ENCODE measurements at regions not wholly inside any gene's neighbourhood (a gene's known extent, or its start where the extent isn't known, plus 50 kb on each side); places are given as distances from the start of the nearest gene placed in this dataset.

- TF ChIP-seq, protein P1, sequence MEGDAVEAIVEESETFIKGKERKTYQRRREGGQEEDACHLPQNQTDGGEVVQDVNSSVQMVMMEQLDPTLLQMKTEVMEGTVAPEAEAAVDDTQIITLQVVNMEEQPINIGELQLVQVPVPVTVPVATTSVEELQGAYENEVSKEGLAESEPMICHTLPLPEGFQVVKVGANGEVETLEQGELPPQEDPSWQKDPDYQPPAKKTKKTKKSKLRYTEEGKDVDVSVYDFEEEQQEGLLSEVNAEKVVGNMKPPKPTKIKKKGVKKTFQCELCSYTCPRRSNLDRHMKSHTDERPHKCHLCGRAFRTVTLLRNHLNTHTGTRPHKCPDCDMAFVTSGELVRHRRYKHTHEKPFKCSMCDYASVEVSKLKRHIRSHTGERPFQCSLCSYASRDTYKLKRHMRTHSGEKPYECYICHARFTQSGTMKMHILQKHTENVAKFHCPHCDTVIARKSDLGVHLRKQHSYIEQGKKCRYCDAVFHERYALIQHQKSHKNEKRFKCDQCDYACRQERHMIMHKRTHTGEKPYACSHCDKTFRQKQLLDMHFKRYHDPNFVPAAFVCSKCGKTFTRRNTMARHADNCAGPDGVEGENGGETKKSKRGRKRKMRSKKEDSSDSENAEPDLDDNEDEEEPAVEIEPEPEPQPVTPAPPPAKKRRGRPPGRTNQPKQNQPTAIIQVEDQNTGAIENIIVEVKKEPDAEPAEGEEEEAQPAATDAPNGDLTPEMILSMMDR (IDR thresholded peaks at IDR 0.05): peak; percentile 7 to 52 (median 42)
- TF ChIP-seq POLR2A (IDR thresholded peaks at IDR 0.05): no peak
Observed at GRCh38 chr10:23656735-23657134, 217.9 kb downstream of the OTUD1 start.
